ENCODE measurements at regions not wholly inside any gene's neighbourhood (a gene's known extent, or its start where the extent isn't known, plus 50 kb on each side); places are given as distances from the start of the nearest gene placed in this dataset.

DNA sequence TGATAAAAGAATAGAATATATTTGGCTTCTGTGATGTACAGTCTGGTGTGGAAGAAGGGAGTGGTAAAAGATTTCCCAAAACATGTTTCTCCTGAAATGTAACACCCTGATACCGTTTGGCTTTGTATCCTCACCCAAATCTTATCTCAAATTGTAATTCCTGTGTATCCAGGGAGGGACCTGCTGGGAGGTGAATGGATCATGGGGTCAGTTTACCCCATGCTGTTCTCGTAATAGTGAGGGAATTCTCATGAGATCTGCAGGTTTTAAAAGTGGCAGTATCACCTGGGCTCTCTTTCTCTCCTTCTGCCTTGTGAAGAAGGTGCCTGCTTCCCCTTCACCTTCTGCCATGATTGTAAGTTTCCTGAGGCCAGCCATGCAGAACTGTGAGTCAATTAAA is 1070.8 kb downstream of the IGSF11 start:
- Mint-ChIP-seq H3K27me3 (ENCODE audit: insufficient read depth, unreplicated experiment) (peaks cover 4% of the 10 kb centered on the region), H3K9me3 (ENCODE audit: unreplicated experiment) (no peaks in the 10 kb centered on the region), H3K36me3 (ENCODE audit: insufficient read depth, unreplicated experiment) (no peaks in the 10 kb centered on the region), H3K4me3 (ENCODE audit: unreplicated experiment) (no peak overlapping the region), H3K27ac (ENCODE audit: unreplicated experiment) (no peak overlapping the region), H3K4me1 (ENCODE audit: low read depth, unreplicated experiment) (no peaks in the 10 kb centered on the region)
- TF ChIP-seq, protein P1, sequence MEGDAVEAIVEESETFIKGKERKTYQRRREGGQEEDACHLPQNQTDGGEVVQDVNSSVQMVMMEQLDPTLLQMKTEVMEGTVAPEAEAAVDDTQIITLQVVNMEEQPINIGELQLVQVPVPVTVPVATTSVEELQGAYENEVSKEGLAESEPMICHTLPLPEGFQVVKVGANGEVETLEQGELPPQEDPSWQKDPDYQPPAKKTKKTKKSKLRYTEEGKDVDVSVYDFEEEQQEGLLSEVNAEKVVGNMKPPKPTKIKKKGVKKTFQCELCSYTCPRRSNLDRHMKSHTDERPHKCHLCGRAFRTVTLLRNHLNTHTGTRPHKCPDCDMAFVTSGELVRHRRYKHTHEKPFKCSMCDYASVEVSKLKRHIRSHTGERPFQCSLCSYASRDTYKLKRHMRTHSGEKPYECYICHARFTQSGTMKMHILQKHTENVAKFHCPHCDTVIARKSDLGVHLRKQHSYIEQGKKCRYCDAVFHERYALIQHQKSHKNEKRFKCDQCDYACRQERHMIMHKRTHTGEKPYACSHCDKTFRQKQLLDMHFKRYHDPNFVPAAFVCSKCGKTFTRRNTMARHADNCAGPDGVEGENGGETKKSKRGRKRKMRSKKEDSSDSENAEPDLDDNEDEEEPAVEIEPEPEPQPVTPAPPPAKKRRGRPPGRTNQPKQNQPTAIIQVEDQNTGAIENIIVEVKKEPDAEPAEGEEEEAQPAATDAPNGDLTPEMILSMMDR (IDR thresholded peaks at IDR 0.05; ENCODE audit: insufficient read depth in 1 of 2, low read depth in 1 of 2, low read length in 1 of 2, severe bottlenecking in 1 of 2, unreplicated experiment in 1 of 2), result no peak
- DNase-seq, result no peak
- Histone ChIP-seq H3K36me3 (ENCODE audit: control insufficient read depth, insufficient read depth, low read length) (no peaks in the 10 kb centered on the region), H3K4me1 (no peaks in the 10 kb centered on the region), H3K4me3 (ENCODE audit: low read depth, low read length) (no peak overlapping the region), H3K9me3 (no peaks in the 10 kb centered on the region), H3K27me3 (replicated peaks; ENCODE audit: control insufficient read depth, insufficient read depth, low read length) (no peaks in the 10 kb centered on the region)
- intact Hi-C loops (cut with micrococcal nuclease; ENCODE audit: unreplicated experiment), result no loop called here
- BruUV-seq (replicated peaks), result no TSS peak
- ChIA-PET POLR2A (no interaction called here), CTCF (no interaction called here)

DNA sequence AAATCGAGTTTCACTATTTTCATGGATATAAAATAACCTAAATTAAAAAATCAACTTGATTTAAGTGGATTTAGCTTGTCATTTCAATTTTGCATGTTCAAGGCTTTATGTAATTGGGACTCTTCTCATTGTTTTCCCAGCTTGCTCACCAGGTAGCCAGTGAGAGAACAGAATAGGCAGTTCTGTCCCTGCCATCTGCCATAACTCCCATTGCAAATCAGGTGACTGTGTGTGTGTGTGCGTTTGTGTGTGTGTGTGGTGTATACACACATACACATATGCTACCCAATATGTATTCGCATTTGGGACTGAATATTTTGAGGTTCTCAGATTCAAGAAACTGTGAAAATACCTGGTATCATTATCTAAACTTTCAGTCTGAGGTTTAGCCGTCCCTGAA is 1069.8 kb downstream of the IGSF11 start:
- Mint-ChIP-seq H3K4me3 (ENCODE audit: unreplicated experiment) (no peak overlapping the region), H3K4me1 (ENCODE audit: low read depth, unreplicated experiment) (no peaks in the 10 kb centered on the region), H3K9me3 (ENCODE audit: unreplicated experiment) (no peaks in the 10 kb centered on the region), H3K27ac (ENCODE audit: unreplicated experiment) (no peak overlapping the region), H3K27me3 (ENCODE audit: insufficient read depth, unreplicated experiment) (peaks cover 4% of the 10 kb centered on the region), H3K36me3 (ENCODE audit: insufficient read depth, unreplicated experiment) (no peaks in the 10 kb centered on the region)
- H3K4me3 ChIP-seq (ENCODE audit: low read depth, low read length), result no peak overlapping the region
- intact Hi-C loops (cut with micrococcal nuclease; ENCODE audit: unreplicated experiment), result no loop called here
- H3K36me3 ChIP-seq (ENCODE audit: control insufficient read depth, insufficient read depth, low read length), result no peaks in the 10 kb centered on the region
- H3K27me3 ChIP-seq (replicated peaks; ENCODE audit: control insufficient read depth, insufficient read depth, low read length), result no peaks in the 10 kb centered on the region
- TF ChIP-seq, protein P1 (IDR thresholded peaks at IDR 0.05; ENCODE audit: insufficient read depth in 1 of 2, low read depth in 1 of 2, low read length in 1 of 2, severe bottlenecking in 1 of 2, unreplicated experiment in 1 of 2), result no peak
- ChIA-PET POLR2A (no interaction called here), CTCF (no interaction called here)
- no peaks in the 10 kb centered on the region for H3K9me3 ChIP-seq
- no peaks in the 10 kb centered on the region for H3K4me1 ChIP-seq
- DNase-seq, result no peak
- no TSS peak for BruUV-seq (replicated peaks)

DNA sequence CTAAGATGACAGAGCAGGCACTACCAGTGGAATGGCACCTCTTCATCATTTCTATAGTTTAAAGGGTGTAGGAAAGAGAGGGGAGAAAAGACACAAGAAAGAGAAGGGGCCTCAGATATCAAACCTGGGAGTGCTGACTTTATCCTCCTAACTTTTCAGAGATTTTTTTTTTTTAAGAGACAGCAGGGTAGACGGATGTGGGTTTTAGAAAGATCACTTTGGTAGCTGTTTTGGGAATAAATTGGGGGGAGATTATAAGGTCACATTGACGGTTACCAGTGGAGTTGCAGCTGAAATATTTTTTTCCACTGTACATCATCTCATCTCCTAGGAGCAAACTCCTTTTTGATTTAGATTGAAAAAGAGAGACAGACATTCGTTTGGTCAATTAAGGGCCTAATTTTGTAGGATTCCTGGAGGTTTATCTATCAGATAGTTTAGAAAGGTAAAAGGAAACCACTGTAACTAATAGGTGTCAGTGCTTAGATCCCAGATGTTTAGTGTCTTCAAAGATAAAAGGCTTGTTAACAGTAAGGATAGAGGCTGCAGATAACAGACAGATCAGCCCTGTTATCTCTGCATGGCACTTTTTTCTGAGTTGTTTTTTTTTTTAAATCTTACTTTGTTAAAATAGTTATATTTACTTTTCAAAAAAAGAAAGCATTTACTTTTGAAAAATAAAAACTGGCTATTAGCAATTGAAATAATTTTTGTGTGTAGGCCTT is 1057.0 kb downstream of the IGSF11 start:
- Histone ChIP-seq H3K4me3 (ENCODE audit: low read depth, low read length) (no peak overlapping the region), H3K4me1 (no peaks in the 10 kb centered on the region), H3K36me3 (ENCODE audit: control insufficient read depth, insufficient read depth, low read length) (no peaks in the 10 kb centered on the region), H3K27me3 (replicated peaks; ENCODE audit: control insufficient read depth, insufficient read depth, low read length) (no peaks in the 10 kb centered on the region), H3K9me3 (no peaks in the 10 kb centered on the region)
- BruUV-seq (replicated peaks), result no TSS peak
- intact Hi-C loops (cut with micrococcal nuclease; ENCODE audit: unreplicated experiment), result no loop called here
- no peaks in the 10 kb centered on the region for H3K27me3 Mint-ChIP-seq (ENCODE audit: insufficient read depth, unreplicated experiment)
- CTCF ChIA-PET, result no interaction called here
- H3K4me1 Mint-ChIP-seq (ENCODE audit: low read depth, unreplicated experiment), result no peaks in the 10 kb centered on the region
- TF ChIP-seq, protein P1 (IDR thresholded peaks at IDR 0.05; ENCODE audit: insufficient read depth in 1 of 2, low read depth in 1 of 2, low read length in 1 of 2, severe bottlenecking in 1 of 2, unreplicated experiment in 1 of 2), result no peak
- no peaks in the 10 kb centered on the region for H3K36me3 Mint-ChIP-seq (ENCODE audit: insufficient read depth, unreplicated experiment)
- no peaks in the 10 kb centered on the region for H3K9me3 Mint-ChIP-seq (ENCODE audit: unreplicated experiment)
- POLR2A ChIA-PET, result no interaction called here
- H3K27ac Mint-ChIP-seq (ENCODE audit: unreplicated experiment), result no peak overlapping the region
- DNase-seq, result no peak
- H3K4me3 Mint-ChIP-seq (ENCODE audit: unreplicated experiment), result no peak overlapping the region
